Neutrophil (primary cell): ENCODE measurements at regions not wholly inside any gene's neighbourhood (a gene's known extent, or its start where the extent isn't known, plus 50 kb on each side); places are given as distances from the start of the nearest gene placed in this dataset.

Experiments used
- H3K27ac ChIP-seq: fragments of 200-600 bp; sonication (generic); 2 replicates; pipeline ENCODE4 v1.5.1; 2016; ENCODE audit warnings: mild to moderate bottlenecking, moderate library complexity
- H3K27me3 ChIP-seq: fragments of 200-600 bp; sonication (generic); 2 replicates; pipeline ENCODE4 v1.6.0; 2016; ENCODE audit warnings: mild to moderate bottlenecking
- H3K36me3 ChIP-seq: fragments of 200-600 bp; sonication (generic); 2 replicates; pipeline ENCODE4 v1.5.1; 2017
- H3K4me1 ChIP-seq, 2 experiments: fragments of 200-600 bp in 1 of 2; sonication (generic) in 1 of 2; 1 replicate in 1 of 2; 2 replicates in 1 of 2; pipeline versions ENCODE4 v1.5.1 to v1.6.1; 2013 to 2016; ENCODE audit warnings: low read depth in 1 of 2, low read length in 1 of 2, mild to moderate bottlenecking in 1 of 2, moderate library complexity in 1 of 2; ENCODE audit not compliant: control insufficient read depth in 1 of 2, insufficient read depth in 1 of 2
- H3K4me3 ChIP-seq, 2 experiments: fragments of 200-600 bp in 1 of 2; sonication (generic) in 1 of 2; 1 replicate in 1 of 2; 2 replicates in 1 of 2; pipeline ENCODE4 v1.5.1; 2013 to 2016; ENCODE audit warnings: low read depth in 1 of 2, low read length in 1 of 2, mild to moderate bottlenecking in 1 of 2, moderate library complexity in 1 of 2
- H3K9me3 ChIP-seq: fragments of 200-600 bp; sonication (generic); 2 replicates; pipeline ENCODE4 v1.5.1; 2016
- CTCF ChIP-seq: fragments of 200-600 bp; sonication (generic); IDR thresholded peaks from 2 replicates; pipeline ENCODE4 v1.5.1; 2016; ENCODE audit warnings: antibody characterized with exemption

- no peaks in the 10 kb centered on the region for H3K9me3 ChIP-seq
- TF ChIP-seq CTCF, result no peak
- H3K4me3 ChIP-seq, result no peak overlapping the region
- no peaks in the 10 kb centered on the region for H3K36me3 ChIP-seq
- H3K27ac ChIP-seq, result no peak overlapping the region
- H3K4me1 ChIP-seq, result no peaks in the 10 kb centered on the region
- no peaks in the 10 kb centered on the region for H3K27me3 ChIP-seq
Measured at GRCh38 chr12:98224584-98225221, 290.7 kb upstream of the TMPO start.

GRCh38 chr12:98227162-98227561 lies 288.2 kb upstream of the TMPO start:
- Histone ChIP-seq H3K27me3 (no peaks in the 10 kb centered on the region), H3K27ac (no peak overlapping the region), H3K9me3 (no peaks in the 10 kb centered on the region), H3K4me1 (no peaks in the 10 kb centered on the region), H3K36me3 (no peaks in the 10 kb centered on the region), H3K4me3 (no peak overlapping the region)
- TF ChIP-seq CTCF, result no peak

- H3K27me3 ChIP-seq, result no peaks in the 10 kb centered on the region
- TF ChIP-seq CTCF, result no peak
- no peaks in the 10 kb centered on the region for H3K4me1 ChIP-seq
- no peaks in the 10 kb centered on the region for H3K36me3 ChIP-seq
- H3K4me3 ChIP-seq, result no peak overlapping the region
- no peak overlapping the region for H3K27ac ChIP-seq
- H3K9me3 ChIP-seq, result no peaks in the 10 kb centered on the region
Measured at GRCh38 chr12:98228683-98229539, 286.5 kb upstream of the TMPO start.

- H3K36me3 ChIP-seq, result no peaks in the 10 kb centered on the region
- H3K4me1 ChIP-seq, result no peaks in the 10 kb centered on the region
- no peak overlapping the region for H3K4me3 ChIP-seq
- H3K27me3 ChIP-seq, result no peaks in the 10 kb centered on the region
- no peak overlapping the region for H3K27ac ChIP-seq
- no peak for TF ChIP-seq CTCF
- H3K9me3 ChIP-seq, result no peaks in the 10 kb centered on the region
Measured at GRCh38 chr12:98229540-98229924, 285.9 kb upstream of the TMPO start.

- no peaks in the 10 kb centered on the region for H3K4me1 ChIP-seq
- no peak overlapping the region for H3K27ac ChIP-seq
- no peaks in the 10 kb centered on the region for H3K9me3 ChIP-seq
- no peak overlapping the region for H3K4me3 ChIP-seq
- no peaks in the 10 kb centered on the region for H3K27me3 ChIP-seq
- H3K36me3 ChIP-seq, result no peaks in the 10 kb centered on the region
- no peak for TF ChIP-seq CTCF
Measured at GRCh38 chr12:98232753-98233390, 282.5 kb upstream of the TMPO start.
